Hematopoietic multipotent progenitor cell (in vitro differentiated cells): ENCODE measurements at regions not wholly inside any gene's neighbourhood (a gene's known extent, or its start where the extent isn't known, plus 50 kb on each side); places are given as distances from the start of the nearest gene placed in this dataset. TPM values are rescaled to one million over a fixed set of nuclear protein-coding genes. Genes with fewer than 3 reads are reported as not detected.

Experiments used
- DNase-seq, 3 donors: peaks; one replicate each; pipeline ENCODE4 v3.0.0-alpha.2; 2011 to 2015; ENCODE audit warnings: low read depth in 2 of 3, low spot score in 2 of 3
- small RNA-seq: library from RNA; depleted of rRNA; stranded (forward); fragments of <200 nt; gene quantifications from one replicate; pipeline ENCODE3, GENCODE V24; 2012

DNA sequence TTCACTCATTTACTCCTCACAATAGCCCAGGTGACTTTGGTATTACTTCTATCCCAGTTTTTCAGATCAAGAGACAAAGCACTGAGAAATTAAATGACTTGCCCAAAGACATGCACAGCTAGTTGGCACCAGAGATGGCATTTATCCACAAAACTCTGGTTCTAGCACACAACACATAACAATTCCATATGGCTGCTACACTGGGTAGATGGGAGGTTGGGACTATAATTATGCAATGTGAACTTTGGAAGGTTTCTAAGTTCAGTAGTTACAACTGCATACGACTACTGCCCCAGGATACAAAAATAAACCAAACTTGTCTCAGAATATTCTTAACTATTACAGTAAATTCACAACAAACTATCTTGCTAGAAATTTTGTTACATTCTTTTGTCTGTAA lies 54.2 kb upstream of the MLIP start:
- DNase-seq = no peak

DNA sequence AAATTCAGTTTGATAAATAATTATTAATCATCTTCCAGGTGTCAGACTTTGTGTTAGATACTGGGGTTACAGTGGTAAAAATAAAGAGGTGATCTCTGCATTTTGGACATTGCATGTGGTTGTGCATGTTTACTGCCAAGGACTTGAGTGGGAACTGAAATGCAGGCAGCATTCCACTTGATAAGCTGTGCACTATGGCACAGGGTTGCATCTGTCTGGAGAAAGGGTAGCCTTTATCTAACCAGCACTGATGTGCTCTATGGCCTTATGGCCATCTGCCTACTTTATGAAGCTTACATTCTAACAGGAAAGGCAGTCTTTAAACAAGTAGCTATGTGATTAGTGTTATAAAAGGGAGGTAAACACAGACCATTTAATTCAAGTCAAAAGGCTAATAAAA lies 53.0 kb upstream of the MLIP start:
- DNase-seq = no peak

DNA sequence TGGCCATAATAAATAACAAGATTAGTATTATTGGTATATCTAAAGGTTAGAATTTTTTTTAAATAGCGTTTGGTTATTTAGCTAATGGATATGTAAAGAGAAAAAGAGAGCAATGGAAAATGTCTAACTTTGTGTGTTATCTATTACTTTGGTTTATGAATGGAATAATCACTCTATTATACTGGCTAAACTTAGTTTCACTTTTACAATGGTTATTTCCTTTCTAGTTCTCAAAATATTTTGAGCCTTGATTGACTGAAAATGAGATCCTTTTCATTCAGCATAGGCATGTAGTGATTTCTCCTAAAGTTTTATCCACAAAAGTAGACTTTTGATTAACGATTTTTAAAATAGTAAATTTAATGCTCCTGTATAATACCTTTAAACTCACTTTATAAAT lies 51.6 kb upstream of the MLIP start:
- no peak for DNase-seq

DNA sequence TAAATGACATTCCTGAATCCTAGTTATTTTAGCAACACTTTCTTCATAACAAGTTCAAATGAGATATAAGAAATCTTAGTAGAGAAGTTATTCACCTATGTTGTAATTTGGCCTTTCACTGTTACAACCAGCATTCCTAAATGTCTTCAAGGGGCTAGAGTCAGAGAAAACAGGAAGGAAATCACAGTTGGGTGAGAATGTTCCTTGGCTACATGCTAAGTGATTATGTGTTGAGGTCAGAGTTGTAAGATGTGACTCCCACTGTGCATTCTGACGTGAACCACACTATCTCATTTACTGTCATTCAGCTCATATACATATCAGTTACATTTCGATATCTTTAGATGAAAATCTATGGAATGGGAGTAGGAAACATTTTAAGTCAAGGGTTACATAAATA lies 51.0 kb upstream of the MLIP start:
- no peak for DNase-seq

Small RNAs in the stretch of these regions (small RNA-seq; reads per million reads assigned to genes)
- gene ERHP2 = not detected
